ENCODE measurements at regions not wholly inside any gene's neighbourhood (a gene's known extent, or its start where the extent isn't known, plus 50 kb on each side); places are given as distances from the start of the nearest gene placed in this dataset.

- no peaks in the 10 kb centered on the region for H3K36me3 ChIP-seq (ENCODE audit: control insufficient read depth in 2 of 2, insufficient read depth in 1 of 2, low read length in 2 of 2)
- no peak overlapping the region for H3K27ac ChIP-seq (ENCODE audit: extremely low read depth, low read depth, low read length)
- TF ChIP-seq ZNF23 (tag by site-specific recombination; IDR thresholded peaks at IDR 0.05; ENCODE audit: borderline replicate concordance): no peak
- TF ChIP-seq SP3 (tag by site-specific recombination; IDR thresholded peaks at IDR 0.05): no peak
- TF ChIP-seq ZNF121 (tag by site-specific recombination; IDR thresholded peaks at IDR 0.05): no peak
- no peak for TF ChIP-seq TRIM28 (IDR thresholded peaks at IDR 0.05; ENCODE audit: borderline replicate concordance, low read length)
- no peak for TF ChIP-seq ZNF354C (tag by site-specific recombination; IDR thresholded peaks at IDR 0.05; ENCODE audit: borderline replicate concordance, low read depth)
- no peak for TF ChIP-seq IKZF3 (tag by site-specific recombination; IDR thresholded peaks at IDR 0.05)
- TF ChIP-seq, protein P1, sequence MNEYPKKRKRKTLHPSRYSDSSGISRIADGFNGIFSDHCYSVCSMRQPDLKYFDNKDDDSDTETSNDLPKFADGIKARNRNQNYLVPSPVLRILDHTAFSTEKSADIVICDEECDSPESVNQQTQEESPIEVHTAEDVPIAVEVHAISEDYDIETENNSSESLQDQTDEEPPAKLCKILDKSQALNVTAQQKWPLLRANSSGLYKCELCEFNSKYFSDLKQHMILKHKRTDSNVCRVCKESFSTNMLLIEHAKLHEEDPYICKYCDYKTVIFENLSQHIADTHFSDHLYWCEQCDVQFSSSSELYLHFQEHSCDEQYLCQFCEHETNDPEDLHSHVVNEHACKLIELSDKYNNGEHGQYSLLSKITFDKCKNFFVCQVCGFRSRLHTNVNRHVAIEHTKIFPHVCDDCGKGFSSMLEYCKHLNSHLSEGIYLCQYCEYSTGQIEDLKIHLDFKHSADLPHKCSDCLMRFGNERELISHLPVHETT (tag by site-specific recombination; IDR thresholded peaks at IDR 0.05): no peak
- no peak for TF ChIP-seq ZNF600 (tag by site-specific recombination; IDR thresholded peaks at IDR 0.05)
- no peak for TF ChIP-seq ZNF837 (tag by site-specific recombination; IDR thresholded peaks at IDR 0.05)
- no peak for TF ChIP-seq ZNF777 (tag by site-specific recombination; IDR thresholded peaks at IDR 0.05; ENCODE audit: borderline replicate concordance)
- no peak for TF ChIP-seq EGR2 (tag by site-specific recombination; IDR thresholded peaks at IDR 0.05; ENCODE audit: low read depth)
- TF ChIP-seq ZNF302 (tag by site-specific recombination; IDR thresholded peaks at IDR 0.05; ENCODE audit: low read depth): no peak
- TF ChIP-seq ZSCAN16 (tag by site-specific recombination; IDR thresholded peaks at IDR 0.05): no peak
- no peak for TF ChIP-seq SP2 (tag by site-specific recombination; IDR thresholded peaks at IDR 0.05)
- POLR2A ChIA-PET: no interaction called here
- H3K4me3 ChIP-seq (ENCODE audit: low read depth, low read length): no peak overlapping the region
- CTCF ChIA-PET: no interaction called here
- H3K4me1 ChIP-seq (ENCODE audit: control insufficient read depth, insufficient read depth, low read length): no peaks in the 10 kb centered on the region
- H3K9me3 ChIP-seq (ENCODE audit: control insufficient read depth, insufficient read depth, low read depth, low read length): no peaks in the 10 kb centered on the region
Measured at GRCh38 chr1:175864183-175864582, 120.8 kb upstream of the TNR start.

- Histone ChIP-seq H3K4me3 (ENCODE audit: low read depth, low read length) (no peak overlapping the region), H3K36me3 (ENCODE audit: control insufficient read depth in 2 of 2, insufficient read depth in 1 of 2, low read length in 2 of 2) (no peaks in the 10 kb centered on the region), H3K4me1 (ENCODE audit: control insufficient read depth, insufficient read depth, low read length) (no peaks in the 10 kb centered on the region), H3K9me3 (ENCODE audit: control insufficient read depth, insufficient read depth, low read depth, low read length) (no peaks in the 10 kb centered on the region), H3K27ac (ENCODE audit: extremely low read depth, low read depth, low read length) (no peak overlapping the region)
- ChIA-PET POLR2A (no interaction called here), CTCF (no interaction called here)
- no peak for TF ChIP-seq ZNF398 (tag by site-specific recombination; IDR thresholded peaks at IDR 0.05)
- TF ChIP-seq ZNF266 (tag by site-specific recombination; IDR thresholded peaks at IDR 0.05; ENCODE audit: low read depth): no peak
- TF ChIP-seq HOXD13 (CRISPR knock-in tag; IDR thresholded peaks at IDR 0.05; ENCODE audit: borderline replicate concordance): no peak
- no peak for TF ChIP-seq ZFP41 (tag by site-specific recombination; IDR thresholded peaks at IDR 0.05; ENCODE audit: borderline replicate concordance)
- no peak for TF ChIP-seq ZNF654 (tag by site-specific recombination; IDR thresholded peaks at IDR 0.05; ENCODE audit: low read depth)
- no peak for TF ChIP-seq ZNF221 (tag by site-specific recombination; IDR thresholded peaks at IDR 0.05; ENCODE audit: borderline replicate concordance)
- TF ChIP-seq MZF1 (tag by site-specific recombination; IDR thresholded peaks at IDR 0.05; ENCODE audit: borderline replicate concordance): no peak
- TF ChIP-seq GLIS1 (tag by site-specific recombination; IDR thresholded peaks at IDR 0.05): no peak
- TF ChIP-seq ZNF292 (tag by site-specific recombination; IDR thresholded peaks at IDR 0.05; ENCODE audit: borderline replicate concordance, low read depth): no peak
- no peak for TF ChIP-seq ZNF274 (IDR thresholded peaks at IDR 0.05; ENCODE audit: low read length)
- TF ChIP-seq ZNF274 (tag by site-specific recombination; IDR thresholded peaks at IDR 0.05; ENCODE audit: borderline replicate concordance): no peak
- no peak for TF ChIP-seq PRDM2 (tag by site-specific recombination; IDR thresholded peaks at IDR 0.05; ENCODE audit: borderline replicate concordance)
- no peak for TF ChIP-seq ZNF610 (tag by site-specific recombination; IDR thresholded peaks at IDR 0.05; ENCODE audit: borderline replicate concordance)
- TF ChIP-seq ZNF561 (tag by site-specific recombination; IDR thresholded peaks at IDR 0.05; ENCODE audit: borderline replicate concordance): no peak
Measured at GRCh38 chr1:175863299-175864050, 120.1 kb upstream of the TNR start.
